HepG2 (cell line): ENCODE measurements at regions not wholly inside any gene's neighbourhood (a gene's known extent, or its start where the extent isn't known, plus 50 kb on each side); places are given as distances from the start of the nearest gene placed in this dataset.

Source experiments
- ATAC-seq: fragments of 200-7000 bp; cut with Tn5 transposase; 3 replicates; pipeline ENCODE4 v1.9.1; 2020; ENCODE audit warnings: mild to moderate bottlenecking, moderate library complexity
- BruUV-seq: library from RNA; stranded (reverse); fragments of 400-500 nt; replicated peaks from 2 replicates; lab custom pipeline; 2021; lab: Mats Ljungman, UMichigan
- CTCF ChIA-PET: fragments of 300-600 bp; formaldehyde crosslinking; extraction: SDS; loops from one replicate; lab custom pipeline; 2021; ENCODE audit warnings: low total read pairs, inconsistent platforms, low intra/inter-chr PET ratio; lab: Yijun Ruan, JAX
- POLR2A ChIA-PET: fragments of 350-600 bp; sonication (Branson Sonifier 250); formaldehyde crosslinking; loops from one replicate; lab custom pipeline; 2020; ENCODE audit warnings: antibody characterized with exemption, inconsistent platforms; lab: Yijun Ruan, JAX
- DNase-seq: peaks from one replicate; pipeline ENCODE4 v3.0.0-alpha.2; 2015; ENCODE audit warnings: low spot score
- FAIRE-seq: peaks from 3 replicates; lab custom pipeline; 2011; peaks lifted over from hg19 to GRCh38; lab: Jason Lieb, UNC
- H2AFZ ChIP-seq: one replicate; pipeline ENCODE4 v1.6.1; 2011; ENCODE audit warnings: low read length, inconsistent platforms
- H3K27ac ChIP-seq: fragments of 300-600 bp; 3 replicates; pipeline ENCODE4 v1.8.0; 2011; ENCODE audit warnings: mixed run types, mild to moderate bottlenecking, mixed read lengths, low read length, inconsistent platforms; ENCODE audit not compliant: insufficient read depth; ENCODE audit errors: extremely low read length
- H3K27me3 ChIP-seq, 2 experiments: fragments of 200-600 bp in 1 of 2; 2 replicates in 1 of 2; 3 replicates in 1 of 2; pipeline versions ENCODE4 v1.6.0 to v1.8.0; 2011; ENCODE audit warnings: low read length in 2 of 2, mild to moderate bottlenecking in 2 of 2, moderate library complexity in 2 of 2, inconsistent platforms in 1 of 2; ENCODE audit not compliant: insufficient read depth in 2 of 2, control insufficient read depth in 1 of 2
- H3K36me3 ChIP-seq, 2 experiments: fragments of 200-600 bp in 1 of 2; replicated peaks in 1 of 2; 2 replicates in 1 of 2; 3 replicates in 1 of 2; pipeline versions ENCODE4 v1.5.1 to v1.8.0; 2011; ENCODE audit warnings: low read length in 2 of 2, inconsistent platforms in 1 of 2; ENCODE audit not compliant: insufficient read depth in 2 of 2, control insufficient read depth in 1 of 2
- H3K4me1 ChIP-seq: 2 replicates; pipeline ENCODE4 v1.5.1; 2012; ENCODE audit warnings: low read length, inconsistent platforms; ENCODE audit not compliant: insufficient read depth
- H3K4me2 ChIP-seq: 2 replicates; pipeline ENCODE4 v1.6.0; 2011; ENCODE audit warnings: low read depth, low read length, inconsistent platforms
- H3K4me3 ChIP-seq, 3 experiments: fragments of 200-600 bp in 1 of 3; sonication (generic), shearing (Covaris generic) in 1 of 3; replicated peaks in 1 of 3; 2 replicates each; pipeline ENCODE4 v1.5.1; 2011 to 2016; ENCODE audit warnings: low read length in 3 of 3, inconsistent platforms in 2 of 3, low read depth in 2 of 3, mild to moderate bottlenecking in 2 of 3, control low read depth in 1 of 3, mixed read lengths in 1 of 3; ENCODE audit not compliant: insufficient read depth in 1 of 3
- H3K79me2 ChIP-seq: one replicate; pipeline ENCODE4 v1.6.1; 2011; ENCODE audit warnings: low read length, inconsistent platforms; ENCODE audit not compliant: insufficient read depth
- H3K9ac ChIP-seq: 2 replicates; pipeline ENCODE4 v1.6.0; 2011; ENCODE audit warnings: mild to moderate bottlenecking, low read depth, low read length, inconsistent platforms; ENCODE audit not compliant: insufficient read depth
- H3K9me3 ChIP-seq: 2 replicates; pipeline ENCODE4 v1.5.1; 2012; ENCODE audit warnings: mild to moderate bottlenecking, low read length
- H4K20me1 ChIP-seq: 2 replicates; pipeline ENCODE4 v1.6.0; 2011; ENCODE audit warnings: inconsistent platforms, mild to moderate bottlenecking, low read length, moderate library complexity; ENCODE audit not compliant: insufficient read depth
- DR1 ChIP-seq: sonication (generic); formaldehyde crosslinking; IDR thresholded peaks from 2 replicates; pipeline ENCODE4 v1.8.0; 2021; ENCODE audit warnings: mild to moderate bottlenecking, missing genetic modification reagents, inconsistent platforms
- FOXP1 ChIP-seq, 2 experiments: fragments of 450-650 bp in 1 of 2; IDR thresholded peaks; 2 replicates each; pipeline ENCODE4 v1.6.1; 2017 to 2018; ENCODE audit warnings: antibody characterized with exemption in 1 of 2
- MXD4 ChIP-seq: IDR thresholded peaks from 2 replicates; pipeline ENCODE4 v1.6.1; 2016; ENCODE audit warnings: mild to moderate bottlenecking, missing biosample characterization, missing genetic modification reagents
- NFYC ChIP-seq: IDR thresholded peaks from 2 replicates; pipeline ENCODE4 v1.6.1; 2016; ENCODE audit warnings: missing genetic modification reagents, missing compliant biosample characterization
- NONO ChIP-seq, 2 experiments: fragments of 450-650 bp in 1 of 2; sonication (generic) in 1 of 2; formaldehyde crosslinking in 1 of 2; IDR thresholded peaks in 1 of 2; conservative IDR thresholded peaks in 1 of 2; 2 replicates each; pipeline versions ENCODE4 v1.6.1 to v1.8.0; 2017 to 2022; ENCODE audit warnings: mild to moderate bottlenecking in 1 of 2, missing genetic modification reagents in 1 of 2, moderate library complexity in 1 of 2
- RBFOX2 ChIP-seq: fragments of 200-400 bp; formaldehyde crosslinking; IDR thresholded peaks from 2 replicates; pipeline ENCODE4 v1.6.1; 2017; ENCODE audit warnings: low read depth, mild to moderate bottlenecking, low read length
- SNAPC2 ChIP-seq: sonication (generic); formaldehyde crosslinking; IDR thresholded peaks from 2 replicates; pipeline ENCODE4 v1.8.1; 2022; ENCODE audit warnings: mild to moderate bottlenecking, missing genetic modification reagents
- TOE1 ChIP-seq: sonication (generic); formaldehyde crosslinking; IDR thresholded peaks from 2 replicates; pipeline ENCODE4 v1.4.0; 2020; ENCODE audit warnings: mild to moderate bottlenecking, missing genetic modification reagents
- ZEB1 ChIP-seq: IDR thresholded peaks from 2 replicates; pipeline ENCODE4 v1.6.1; 2012; ENCODE audit warnings: mild to moderate bottlenecking, low read depth, inconsistent platforms; ENCODE audit not compliant: insufficient replicate concordance
- ZFP36L1 ChIP-seq: sonication (generic); formaldehyde crosslinking; IDR thresholded peaks from 2 replicates; pipeline ENCODE4 v1.8.0; 2022; ENCODE audit warnings: mild to moderate bottlenecking, missing genetic modification reagents, moderate library complexity
- ZFP90 ChIP-seq: sonication (generic); formaldehyde crosslinking; IDR thresholded peaks from 2 replicates; pipeline ENCODE4 v1.8.0; 2022; ENCODE audit warnings: missing genetic modification reagents, mild to moderate bottlenecking, inconsistent platforms, borderline replicate concordance
- ZNF17 ChIP-seq: sonication (generic); formaldehyde crosslinking; IDR thresholded peaks from 2 replicates; pipeline ENCODE4 v1.5.0; 2020; ENCODE audit warnings: mild to moderate bottlenecking, missing genetic modification reagents
- ZNF737 ChIP-seq: sonication (generic); formaldehyde crosslinking; IDR thresholded peaks from 2 replicates; pipeline ENCODE4 v1.5.0; 2020; ENCODE audit warnings: missing genetic modification reagents, mild to moderate bottlenecking, borderline replicate concordance
- ZSCAN12 ChIP-seq: sonication (generic); formaldehyde crosslinking; IDR thresholded peaks from 2 replicates; pipeline ENCODE4 v1.9.0; 2021; ENCODE audit warnings: mild to moderate bottlenecking, missing genetic modification reagents
- WGBS: methylation state at CpG from one replicate; pipeline ENCODE4 v1.1.6; 2017; ENCODE audit warnings: low lambda C conversion rate; 5-methylcytosine and 5-hydroxymethylcytosine counted together
- in situ Hi-C: cut with HindIII; loops from 2 replicates; pipeline ENCODE4 v1.10.0; 2017; ENCODE audit warnings: low pct_unique_long_range_greater_than_20kb; ENCODE audit not compliant: extremely low pct_ligation_motif_present
- intact Hi-C: fragments of 100-400 bp; cut with micrococcal nuclease; formaldehyde crosslinking; loops from one replicate; pipeline ENCODE4 v1.10.0; 2022; ENCODE audit not compliant: unreplicated experiment
- TF ChIP-seq, protein P1 (sequence below): sonication (generic); formaldehyde crosslinking; IDR thresholded peaks from 2 replicates; pipeline ENCODE4 v1.4.0; 2020; ENCODE audit warnings: missing genetic modification reagents
- TF ChIP-seq, protein P2 (sequence below): sonication (generic); formaldehyde crosslinking; IDR thresholded peaks from 2 replicates; pipeline ENCODE4 v1.9.0; 2022; ENCODE audit warnings: missing genetic modification reagents, mild to moderate bottlenecking, borderline replicate concordance

DNA sequence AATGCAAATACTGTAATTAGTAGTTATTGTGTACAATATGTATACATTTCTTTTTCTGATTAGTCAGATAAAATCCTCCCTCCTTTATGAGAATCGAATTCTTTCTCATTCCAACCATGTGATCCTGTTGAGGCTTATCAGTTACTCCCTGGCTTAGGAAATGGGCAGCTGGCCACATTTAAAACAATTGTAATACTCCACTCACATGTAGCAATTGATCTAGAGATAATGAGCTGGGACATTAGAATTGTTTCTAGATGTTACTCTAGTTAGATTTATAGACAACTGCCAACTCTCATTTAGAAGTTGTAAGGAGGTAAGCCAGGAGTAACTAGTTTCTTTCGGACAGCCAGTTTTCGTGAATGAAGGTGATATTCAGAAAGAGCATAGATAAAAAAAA is 859.3 kb upstream of the AADAT start:
- no peak for FAIRE-seq
- no peak overlapping the region for H3K4me3 ChIP-seq
- no peak for ATAC-seq
- no peak for TF ChIP-seq TOE1 (CRISPR knock-in tag)
- TF ChIP-seq ZFP36L1 (CRISPR knock-in tag) = no peak
- TF ChIP-seq ZFP90 (CRISPR knock-in tag) = no peak
- TF ChIP-seq NONO (IDR thresholded peaks at IDR 0.05) = no peak
- no peak for TF ChIP-seq NONO (CRISPR knock-in tag; conservative IDR thresholded peaks at IDR 0.05)
- TF ChIP-seq, protein P1, sequence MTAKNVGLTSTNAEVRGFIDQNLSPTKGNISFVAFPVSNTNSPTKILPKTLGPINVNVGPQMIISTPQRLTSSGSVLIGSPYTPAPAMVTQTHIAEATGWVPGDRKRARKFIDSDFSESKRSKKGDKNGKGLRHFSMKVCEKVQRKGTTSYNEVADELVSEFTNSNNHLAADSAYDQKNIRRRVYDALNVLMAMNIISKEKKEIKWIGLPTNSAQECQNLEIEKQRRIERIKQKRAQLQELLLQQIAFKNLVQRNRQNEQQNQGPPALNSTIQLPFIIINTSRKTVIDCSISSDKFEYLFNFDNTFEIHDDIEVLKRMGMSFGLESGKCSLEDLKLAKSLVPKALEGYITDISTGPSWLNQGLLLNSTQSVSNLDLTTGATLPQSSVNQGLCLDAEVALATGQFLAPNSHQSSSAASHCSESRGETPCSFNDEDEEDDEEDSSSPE (CRISPR knock-in tag) = no peak
- no peak for TF ChIP-seq ZSCAN12 (CRISPR knock-in tag)
- TF ChIP-seq ZNF17 (CRISPR knock-in tag) = no peak
- no peak for TF ChIP-seq DR1 (CRISPR knock-in tag)
- TF ChIP-seq ZEB1 = no peak
- TF ChIP-seq ZNF737 = no peak
- TF ChIP-seq, protein P2, sequence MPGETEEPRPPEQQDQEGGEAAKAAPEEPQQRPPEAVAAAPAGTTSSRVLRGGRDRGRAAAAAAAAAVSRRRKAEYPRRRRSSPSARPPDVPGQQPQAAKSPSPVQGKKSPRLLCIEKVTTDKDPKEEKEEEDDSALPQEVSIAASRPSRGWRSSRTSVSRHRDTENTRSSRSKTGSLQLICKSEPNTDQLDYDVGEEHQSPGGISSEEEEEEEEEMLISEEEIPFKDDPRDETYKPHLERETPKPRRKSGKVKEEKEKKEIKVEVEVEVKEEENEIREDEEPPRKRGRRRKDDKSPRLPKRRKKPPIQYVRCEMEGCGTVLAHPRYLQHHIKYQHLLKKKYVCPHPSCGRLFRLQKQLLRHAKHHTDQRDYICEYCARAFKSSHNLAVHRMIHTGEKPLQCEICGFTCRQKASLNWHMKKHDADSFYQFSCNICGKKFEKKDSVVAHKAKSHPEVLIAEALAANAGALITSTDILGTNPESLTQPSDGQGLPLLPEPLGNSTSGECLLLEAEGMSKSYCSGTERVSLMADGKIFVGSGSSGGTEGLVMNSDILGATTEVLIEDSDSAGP (CRISPR knock-in tag) = no peak
- no peak for TF ChIP-seq RBFOX2
- TF ChIP-seq SNAPC2 (CRISPR knock-in tag) = no peak
- no peak for TF ChIP-seq NFYC
- no peak for TF ChIP-seq MXD4 (CRISPR knock-in tag)
- TF ChIP-seq FOXP1 (IDR thresholded peaks at IDR 0.05) = no peak
- TF ChIP-seq FOXP1 (CRISPR knock-in tag; IDR thresholded peaks at IDR 0.05) = no peak
- no peak overlapping the region for H3K4me2 ChIP-seq
- no peaks in the 10 kb centered on the region for H3K4me1 ChIP-seq
- 8% methylated on average over 3 of the region's 3 CpGs for WGBS
- H3K36me3 ChIP-seq = no peaks in the 10 kb centered on the region
- POLR2A ChIA-PET = no interaction called here
- H4K20me1 ChIP-seq = no peaks in the 10 kb centered on the region
- no peak overlapping the region for H2AFZ ChIP-seq
- BruUV-seq = no TSS peak
- no peaks in the 10 kb centered on the region for H3K79me2 ChIP-seq
- H3K27me3 ChIP-seq = no peaks in the 10 kb centered on the region
- CTCF ChIA-PET = no interaction called here
- no peak overlapping the region for H3K27ac ChIP-seq
- H3K9ac ChIP-seq = no peak overlapping the region
- H3K9me3 ChIP-seq = no peaks in the 10 kb centered on the region
- intact Hi-C loops (no loop called here), in situ Hi-C loops (no loop called here)
- DNase-seq = no peak
